Panc1 (cell line): ENCODE measurements at regions not wholly inside any gene's neighbourhood (a gene's known extent, or its start where the extent isn't known, plus 50 kb on each side); places are given as distances from the start of the nearest gene placed in this dataset.

Source experiments
- ATAC-seq: fragments of 200-7000 bp; cut with Tn5 transposase; 2 replicates; pipeline ENCODE4 v1.9.1; 2020; ENCODE audit warnings: mild to moderate bottlenecking, moderate library complexity
- BruUV-seq: library from RNA; stranded (reverse); fragments of 400-500 nt; replicated peaks from 2 replicates; lab custom pipeline; 2021; lab: Mats Ljungman, UMichigan
- CTCF ChIA-PET: fragments of 300-600 bp; sonication (Branson Sonifier 250); formaldehyde crosslinking; loops from one replicate; lab custom pipeline; 2022; ENCODE audit warnings: antibody characterized with exemption; lab: Charles Lee
- POLR2A ChIA-PET: fragments of 300-600 bp; sonication (Branson Sonifier 250); formaldehyde crosslinking; loops from one replicate; lab custom pipeline; 2022; ENCODE audit warnings: antibody characterized with exemption; lab: Charles Lee
- DNase-seq: peaks from one replicate; pipeline ENCODE4 v3.0.0-alpha.2; 2010; ENCODE audit warnings: low read depth, low spot score
- H3K27ac ChIP-seq: 2 replicates; pipeline ENCODE4 v1.5.1; 2011; ENCODE audit warnings: mild to moderate bottlenecking, low read length, inconsistent platforms
- H3K27me3 ChIP-seq: fragments of 200-500 bp; sonication (Bioruptor generic); 2 replicates; pipeline ENCODE4 v1.6.0; 2014; ENCODE audit warnings: low read length, inconsistent platforms; ENCODE audit not compliant: control insufficient read depth, insufficient read depth
- H3K36me3 ChIP-seq: fragments of 200-500 bp; sonication (Bioruptor generic); 2 replicates; pipeline ENCODE4 v1.5.1; 2014; ENCODE audit warnings: inconsistent platforms, mild to moderate bottlenecking, low read length, moderate library complexity; ENCODE audit not compliant: control insufficient read depth, insufficient read depth
- H3K4me1 ChIP-seq: 2 replicates; pipeline ENCODE4 v1.5.1; 2011; ENCODE audit warnings: inconsistent platforms, mild to moderate bottlenecking, low read length, moderate library complexity; ENCODE audit not compliant: control insufficient read depth, insufficient read depth
- H3K4me3 ChIP-seq, 2 experiments: 2 replicates each; pipeline ENCODE4 v1.5.1; 2011 to 2012; ENCODE audit warnings: low read depth in 2 of 2, low read length in 2 of 2, mild to moderate bottlenecking in 2 of 2, inconsistent platforms in 1 of 2, moderate library complexity in 1 of 2
- H3K9me3 ChIP-seq: fragments of 200-500 bp; sonication (Bioruptor generic); 2 replicates; pipeline ENCODE4 v1.5.1; 2014; ENCODE audit warnings: low read depth, mild to moderate bottlenecking, inconsistent platforms, low read length, moderate library complexity; ENCODE audit not compliant: control insufficient read depth, insufficient read depth
- CTCF ChIP-seq: fragments of 450-650 bp; IDR thresholded peaks from 2 replicates; pipeline ENCODE4 v1.5.1; 2017; ENCODE audit warnings: mild to moderate bottlenecking
- POLR2AphosphoS5 ChIP-seq: IDR thresholded peaks from 2 replicates; pipeline ENCODE4 v1.6.1; 2012; ENCODE audit warnings: mild to moderate bottlenecking, low read depth, low read length, moderate library complexity
- REST ChIP-seq, 2 experiments: IDR thresholded peaks; 2 replicates each; pipeline ENCODE4 v1.6.1; 2011 to 2012; ENCODE audit warnings: low read depth in 2 of 2, control low read depth in 1 of 2, low read length in 1 of 2, mild to moderate bottlenecking in 1 of 2, moderate library complexity in 1 of 2; ENCODE audit not compliant: insufficient read depth in 1 of 2
- SIN3A ChIP-seq: IDR thresholded peaks from 2 replicates; pipeline ENCODE4 v1.6.1; 2012; ENCODE audit warnings: low read depth, mild to moderate bottlenecking, low read length, moderate library complexity, borderline replicate concordance; ENCODE audit not compliant: insufficient read depth
- TCF7L2 ChIP-seq: IDR thresholded peaks from 2 replicates; pipeline ENCODE4 v1.6.1; 2011; ENCODE audit warnings: mild to moderate bottlenecking, low read depth, low read length, inconsistent platforms
- in situ Hi-C: cut with HindIII; loops from 2 replicates; pipeline ENCODE4 v1.10.0; 2016; ENCODE audit warnings: low sequenced_read_pairs, low pct_unique_long_range_greater_than_20kb
- intact Hi-C: fragments of 100-400 bp; cut with micrococcal nuclease; formaldehyde crosslinking; loops from one replicate; pipeline ENCODE4 v1.10.0; 2022; ENCODE audit not compliant: unreplicated experiment

- Histone ChIP-seq H3K4me3 (no peak overlapping the region), H3K4me1 (no peaks in the 10 kb centered on the region), H3K27me3 (no peaks in the 10 kb centered on the region), H3K27ac (no peak overlapping the region), H3K9me3 (no peaks in the 10 kb centered on the region), H3K36me3 (no peaks in the 10 kb centered on the region)
- intact Hi-C loops: no loop called here
- ATAC-seq (no peak), DNase-seq (no peak)
- no peak for TF ChIP-seq CTCF
- no peak for TF ChIP-seq REST (IDR thresholded peaks at IDR 0.05; ENCODE audit: insufficient read depth in 1 of 2, low read depth in 2 of 2, low read length in 1 of 2)
- no peak for TF ChIP-seq SIN3A
- TF ChIP-seq TCF7L2: no peak
- in situ Hi-C loops: no loop called here
- BruUV-seq: no TSS peak
- POLR2A ChIA-PET: no interaction called here
- CTCF ChIA-PET: no interaction called here
These were observed 173.0 kb upstream of the MITF start for GRCh38 chr3:69566275-69566674.

- Histone ChIP-seq H3K27me3 (no peaks in the 10 kb centered on the region), H3K4me1 (no peaks in the 10 kb centered on the region), H3K27ac (no peak overlapping the region), H3K36me3 (no peaks in the 10 kb centered on the region), H3K4me3 (no peak overlapping the region), H3K9me3 (no peaks in the 10 kb centered on the region)
- in situ Hi-C loops: no loop called here
- no TSS peak for BruUV-seq
- intact Hi-C loops: no loop called here
- CTCF ChIA-PET: no interaction called here
- ATAC-seq: no peak
- no peak for TF ChIP-seq CTCF
- TF ChIP-seq SIN3A: no peak
- TF ChIP-seq TCF7L2: no peak
- TF ChIP-seq REST (IDR thresholded peaks at IDR 0.05; ENCODE audit: insufficient read depth in 1 of 2, low read depth in 2 of 2, low read length in 1 of 2): no peak
- TF ChIP-seq POLR2AphosphoS5: no peak
- POLR2A ChIA-PET: no interaction called here
- DNase-seq: no peak
These were observed 173.9 kb upstream of the MITF start for GRCh38 chr3:69565316-69565715.
